Duodenal mucosa (tissue), 2 donors: ENCODE measurements at regions not wholly inside any gene's neighbourhood (a gene's known extent, or its start where the extent isn't known, plus 50 kb on each side); places are given as distances from the start of the nearest gene placed in this dataset.

ENCODE experiments used
- H3K27ac ChIP-seq: one replicate; pipeline ENCODE4 v1.7.0; 2013; ENCODE audit warnings: low read depth, low read length
- H3K27me3 ChIP-seq, 2 donors: one replicate each; pipeline ENCODE4 v1.7.0; 2013; ENCODE audit warnings: low read length in 2 of 2, control low read depth in 1 of 2; ENCODE audit not compliant: insufficient read depth in 2 of 2, control insufficient read depth in 1 of 2
- H3K36me3 ChIP-seq, 2 donors: one replicate each; pipeline ENCODE4 v1.7.0; 2013; ENCODE audit warnings: low read length in 2 of 2, control low read depth in 1 of 2; ENCODE audit not compliant: insufficient read depth in 2 of 2, control insufficient read depth in 1 of 2
- H3K4me1 ChIP-seq, 2 donors: one replicate each; pipeline ENCODE4 v1.7.0; 2013; ENCODE audit warnings: low read length in 2 of 2, control low read depth in 1 of 2; ENCODE audit not compliant: insufficient read depth in 2 of 2, control insufficient read depth in 1 of 2
- H3K4me3 ChIP-seq, 2 donors: one replicate each; pipeline ENCODE4 v1.7.0; 2013; ENCODE audit warnings: low read length in 2 of 2, low read depth in 1 of 2
- H3K9ac ChIP-seq, 2 donors: one replicate each; pipeline ENCODE4 v1.7.0; 2013; ENCODE audit warnings: low read length in 2 of 2, low read depth in 1 of 2
- H3K9me3 ChIP-seq, 2 donors: one replicate each; pipeline ENCODE4 v1.7.0; 2013; ENCODE audit warnings: low read length in 2 of 2, control low read depth in 1 of 2; ENCODE audit not compliant: control insufficient read depth in 1 of 2

- no peak overlapping the region for H3K4me3 ChIP-seq
- H3K9me3 ChIP-seq, result peaks cover 6 to 15% of the 10 kb centered on the region in 2 donors
- no peak overlapping the region for H3K27ac ChIP-seq
- H3K36me3 ChIP-seq, result no peaks in the 10 kb centered on the region
- H3K27me3 ChIP-seq, result no peaks in the 10 kb centered on the region
- no peak overlapping the region for H3K9ac ChIP-seq
- H3K4me1 ChIP-seq, result no peaks in the 10 kb centered on the region
Measured at GRCh38 chr2:4020153-4020552, 316.8 kb downstream of the DCDC2C start.

- no peak overlapping the region for H3K4me3 ChIP-seq
- H3K9me3 ChIP-seq, result peaks cover 6 to 14% of the 10 kb centered on the region in 2 donors
- H3K4me1 ChIP-seq, result no peaks in the 10 kb centered on the region
- no peaks in the 10 kb centered on the region for H3K27me3 ChIP-seq
- no peak overlapping the region for H3K9ac ChIP-seq
- H3K36me3 ChIP-seq, result no peaks in the 10 kb centered on the region
- H3K27ac ChIP-seq, result no peak overlapping the region
Measured at GRCh38 chr2:4020649-4021048, 317.3 kb downstream of the DCDC2C start.

GRCh38 chr2:4024605-4025004, 321.2 kb downstream of the DCDC2C start:
- H3K9me3 ChIP-seq, result peaks cover 5 to 8% of the 10 kb centered on the region in 2 donors
- no peaks in the 10 kb centered on the region for H3K27me3 ChIP-seq
- no peaks in the 10 kb centered on the region for H3K4me1 ChIP-seq
- no peak overlapping the region for H3K4me3 ChIP-seq
- H3K27ac ChIP-seq, result no peak overlapping the region
- no peaks in the 10 kb centered on the region for H3K36me3 ChIP-seq
- no peak overlapping the region for H3K9ac ChIP-seq

GRCh38 chr2:4029081-4029480, 325.7 kb downstream of the DCDC2C start:
- no peaks in the 10 kb centered on the region for H3K36me3 ChIP-seq
- H3K9me3 ChIP-seq, result peaks cover 0 to 8% of the 10 kb centered on the region in 2 donors
- H3K4me1 ChIP-seq, result no peaks in the 10 kb centered on the region
- no peak overlapping the region for H3K27ac ChIP-seq
- no peak overlapping the region for H3K9ac ChIP-seq
- H3K27me3 ChIP-seq, result no peaks in the 10 kb centered on the region
- no peak overlapping the region for H3K4me3 ChIP-seq

GRCh38 chr2:4039896-4040295, 336.5 kb downstream of the DCDC2C start:
- H3K9me3 ChIP-seq, result peaks cover 22 to 23% of the 10 kb centered on the region in 2 donors
- no peak overlapping the region for H3K27ac ChIP-seq
- no peak overlapping the region for H3K4me3 ChIP-seq
- no peaks in the 10 kb centered on the region for H3K4me1 ChIP-seq
- no peaks in the 10 kb centered on the region for H3K27me3 ChIP-seq
- no peak overlapping the region for H3K9ac ChIP-seq
- no peaks in the 10 kb centered on the region for H3K36me3 ChIP-seq

GRCh38 chr2:4047961-4048891, 344.9 kb downstream of the DCDC2C start:
- H3K4me1 ChIP-seq, result no peaks in the 10 kb centered on the region
- no peak overlapping the region for H3K4me3 ChIP-seq
- H3K27ac ChIP-seq, result no peak overlapping the region
- H3K9ac ChIP-seq, result no peak overlapping the region
- H3K27me3 ChIP-seq, result no peaks in the 10 kb centered on the region
- H3K9me3 ChIP-seq, result peaks cover 11 to 13% of the 10 kb centered on the region in 2 donors
- H3K36me3 ChIP-seq, result no peaks in the 10 kb centered on the region

- no peaks in the 10 kb centered on the region for H3K36me3 ChIP-seq
- H3K9ac ChIP-seq, result no peak overlapping the region
- H3K27ac ChIP-seq, result no peak overlapping the region
- no peak overlapping the region for H3K4me3 ChIP-seq
- H3K27me3 ChIP-seq, result no peaks in the 10 kb centered on the region
- H3K9me3 ChIP-seq, result peaks cover 9 to 15% of the 10 kb centered on the region in 2 donors
- no peaks in the 10 kb centered on the region for H3K4me1 ChIP-seq
Measured at GRCh38 chr2:4049463-4049862, 346.1 kb downstream of the DCDC2C start.

- peaks cover 14 to 20% of the 10 kb centered on the region in 2 donors for H3K9me3 ChIP-seq
- no peaks in the 10 kb centered on the region for H3K36me3 ChIP-seq
- no peak overlapping the region for H3K4me3 ChIP-seq
- H3K27ac ChIP-seq, result no peak overlapping the region
- H3K4me1 ChIP-seq, result no peaks in the 10 kb centered on the region
- H3K9ac ChIP-seq, result no peak overlapping the region
- no peaks in the 10 kb centered on the region for H3K27me3 ChIP-seq
Measured at GRCh38 chr2:4053769-4054493, 350.6 kb downstream of the DCDC2C start.

GRCh38 chr2:4066217-4066616, 362.8 kb downstream of the DCDC2C start:
- no peaks in the 10 kb centered on the region for H3K36me3 ChIP-seq
- no peaks in the 10 kb centered on the region for H3K4me1 ChIP-seq
- H3K9me3 ChIP-seq, result peaks cover 5% of the 10 kb centered on the region in 2 donors
- H3K4me3 ChIP-seq, result no peak overlapping the region
- H3K27ac ChIP-seq, result no peak overlapping the region
- H3K27me3 ChIP-seq, result no peaks in the 10 kb centered on the region
- H3K9ac ChIP-seq, result no peak overlapping the region

GRCh38 chr2:4073026-4073569, 369.7 kb downstream of the DCDC2C start:
- H3K27me3 ChIP-seq, result no peaks in the 10 kb centered on the region
- H3K9ac ChIP-seq, result no peak overlapping the region
- H3K27ac ChIP-seq, result no peak overlapping the region
- no peak overlapping the region for H3K4me3 ChIP-seq
- peaks cover 7 to 12% of the 10 kb centered on the region in 2 donors for H3K9me3 ChIP-seq
- H3K36me3 ChIP-seq, result no peaks in the 10 kb centered on the region
- no peaks in the 10 kb centered on the region for H3K4me1 ChIP-seq
